ENCODE measurements at regions not wholly inside any gene's neighbourhood (a gene's known extent, or its start where the extent isn't known, plus 50 kb on each side); places are given as distances from the start of the nearest gene placed in this dataset.

DNA sequence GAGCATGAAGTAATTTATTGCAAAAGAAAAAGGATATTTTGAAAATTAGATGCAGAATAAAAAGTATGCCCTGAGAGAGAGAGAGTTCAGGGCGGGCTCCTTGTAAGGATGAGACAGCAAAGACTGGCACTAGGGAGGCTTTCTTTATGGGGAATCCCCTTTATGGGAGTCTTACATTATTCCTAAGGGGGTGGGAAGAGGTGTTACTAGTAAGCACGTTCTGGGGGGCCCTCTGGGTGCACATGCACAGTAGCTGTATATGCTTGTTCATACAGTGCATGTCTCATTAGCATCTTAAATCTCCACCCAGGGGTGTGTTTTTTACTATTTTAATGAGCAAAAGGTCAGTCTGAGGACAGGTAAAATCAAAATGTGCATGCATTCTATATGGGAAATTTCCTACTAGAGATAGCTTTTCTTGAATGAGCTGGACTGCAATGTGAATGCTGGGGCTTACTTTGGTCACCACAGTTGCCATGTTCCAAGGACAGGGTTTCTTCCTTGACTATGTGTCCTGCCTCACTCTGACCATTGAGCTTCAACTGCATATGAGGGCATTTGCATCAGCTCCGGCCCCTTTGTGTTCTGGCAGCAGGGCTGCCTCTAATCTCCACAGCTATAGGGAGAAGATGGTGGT is 614.1 kb downstream of the NUF2 start:
- POLR2A ChIA-PET = no interaction called here
- no peak overlapping the region for H2AFZ ChIP-seq (ENCODE audit: low read length)
- CTCF ChIA-PET (ENCODE audit: unreplicated experiment) = no interaction called here
- no peak for DNase-seq (ENCODE audit: low spot score)
- no peaks in the 10 kb centered on the region for H3K4me1 ChIP-seq (ENCODE audit: insufficient read depth, low read length, poor library complexity, severe bottlenecking)
- no peaks in the 10 kb centered on the region for H3K9me3 ChIP-seq (ENCODE audit: low read length)
- no peaks in the 10 kb centered on the region for H3K36me3 ChIP-seq (ENCODE audit: insufficient read depth, low read length)
- BruUV-seq (replicated peaks) = no TSS peak
- no peak overlapping the region for H3K4me2 ChIP-seq (ENCODE audit: low read length)
- H3K4me3 ChIP-seq (ENCODE audit: low read depth, low read length, poor library complexity, severe bottlenecking) = no peak overlapping the region
- H3K79me2 ChIP-seq (ENCODE audit: insufficient read depth, low read depth, low read length) = no peaks in the 10 kb centered on the region
- H4K20me1 ChIP-seq (ENCODE audit: insufficient read depth, low read length) = no peaks in the 10 kb centered on the region
- H3K9me2 ChIP-seq (ENCODE audit: insufficient read depth, low read length) = no peaks in the 10 kb centered on the region
- no peak overlapping the region for H3K27ac ChIP-seq (ENCODE audit: low read depth, low read length, poor library complexity, severe bottlenecking)
- TF ChIP-seq, protein P1, sequence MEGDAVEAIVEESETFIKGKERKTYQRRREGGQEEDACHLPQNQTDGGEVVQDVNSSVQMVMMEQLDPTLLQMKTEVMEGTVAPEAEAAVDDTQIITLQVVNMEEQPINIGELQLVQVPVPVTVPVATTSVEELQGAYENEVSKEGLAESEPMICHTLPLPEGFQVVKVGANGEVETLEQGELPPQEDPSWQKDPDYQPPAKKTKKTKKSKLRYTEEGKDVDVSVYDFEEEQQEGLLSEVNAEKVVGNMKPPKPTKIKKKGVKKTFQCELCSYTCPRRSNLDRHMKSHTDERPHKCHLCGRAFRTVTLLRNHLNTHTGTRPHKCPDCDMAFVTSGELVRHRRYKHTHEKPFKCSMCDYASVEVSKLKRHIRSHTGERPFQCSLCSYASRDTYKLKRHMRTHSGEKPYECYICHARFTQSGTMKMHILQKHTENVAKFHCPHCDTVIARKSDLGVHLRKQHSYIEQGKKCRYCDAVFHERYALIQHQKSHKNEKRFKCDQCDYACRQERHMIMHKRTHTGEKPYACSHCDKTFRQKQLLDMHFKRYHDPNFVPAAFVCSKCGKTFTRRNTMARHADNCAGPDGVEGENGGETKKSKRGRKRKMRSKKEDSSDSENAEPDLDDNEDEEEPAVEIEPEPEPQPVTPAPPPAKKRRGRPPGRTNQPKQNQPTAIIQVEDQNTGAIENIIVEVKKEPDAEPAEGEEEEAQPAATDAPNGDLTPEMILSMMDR (conservative IDR thresholded peaks at IDR 0.05; ENCODE audit: low read length) = no peak
- TF ChIP-seq EZH2phosphoT487 (IDR thresholded peaks at IDR 0.05; ENCODE audit: borderline replicate concordance, low read depth, low read length) = no peak
- intact Hi-C loops (cut with micrococcal nuclease; ENCODE audit: unreplicated experiment) = no loop called here

DNA sequence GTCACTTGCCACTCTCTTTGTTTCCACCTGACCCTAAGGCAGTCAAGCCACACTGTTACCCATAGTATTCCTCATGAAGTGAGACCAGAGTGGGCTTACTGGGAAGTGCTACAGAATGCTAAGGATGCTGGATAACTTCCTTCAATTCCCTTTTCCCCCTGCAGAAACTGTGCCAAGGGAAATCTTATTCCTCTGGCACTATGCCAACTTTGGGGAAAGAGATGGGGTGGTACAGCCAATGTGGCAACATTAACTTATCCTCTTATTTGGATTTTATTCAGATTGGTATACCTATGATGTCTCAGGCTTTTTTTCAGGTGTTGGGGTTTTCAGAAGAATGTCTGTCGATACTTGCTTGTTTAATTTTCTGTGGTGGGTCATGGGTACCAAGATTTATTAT is 599.4 kb upstream of the PBX1 start:
- no peak overlapping the region for H3K4me3 ChIP-seq (ENCODE audit: low read depth, low read length, poor library complexity, severe bottlenecking)
- H3K79me2 ChIP-seq (ENCODE audit: insufficient read depth, low read depth, low read length) = no peaks in the 10 kb centered on the region
- ChIA-PET CTCF (ENCODE audit: unreplicated experiment) (no interaction called here), POLR2A (no interaction called here)
- no peaks in the 10 kb centered on the region for H3K9me3 ChIP-seq (ENCODE audit: low read length)
- TF ChIP-seq, protein P1 (conservative IDR thresholded peaks at IDR 0.05; ENCODE audit: low read length) = no peak
- TF ChIP-seq EZH2phosphoT487 (IDR thresholded peaks at IDR 0.05; ENCODE audit: borderline replicate concordance, low read depth, low read length) = no peak
- H2AFZ ChIP-seq (ENCODE audit: low read length) = no peak overlapping the region
- no peak overlapping the region for H3K27ac ChIP-seq (ENCODE audit: low read depth, low read length, poor library complexity, severe bottlenecking)
- no TSS peak for BruUV-seq (replicated peaks)
- no peaks in the 10 kb centered on the region for H3K4me1 ChIP-seq (ENCODE audit: insufficient read depth, low read length, poor library complexity, severe bottlenecking)
- H4K20me1 ChIP-seq (ENCODE audit: insufficient read depth, low read length) = no peaks in the 10 kb centered on the region
- no peaks in the 10 kb centered on the region for H3K9me2 ChIP-seq (ENCODE audit: insufficient read depth, low read length)
- no peaks in the 10 kb centered on the region for H3K36me3 ChIP-seq (ENCODE audit: insufficient read depth, low read length)
- DNase-seq (ENCODE audit: low spot score) = no peak
- intact Hi-C loops (cut with micrococcal nuclease; ENCODE audit: unreplicated experiment) = no loop called here
- no peak overlapping the region for H3K4me2 ChIP-seq (ENCODE audit: low read length)

DNA sequence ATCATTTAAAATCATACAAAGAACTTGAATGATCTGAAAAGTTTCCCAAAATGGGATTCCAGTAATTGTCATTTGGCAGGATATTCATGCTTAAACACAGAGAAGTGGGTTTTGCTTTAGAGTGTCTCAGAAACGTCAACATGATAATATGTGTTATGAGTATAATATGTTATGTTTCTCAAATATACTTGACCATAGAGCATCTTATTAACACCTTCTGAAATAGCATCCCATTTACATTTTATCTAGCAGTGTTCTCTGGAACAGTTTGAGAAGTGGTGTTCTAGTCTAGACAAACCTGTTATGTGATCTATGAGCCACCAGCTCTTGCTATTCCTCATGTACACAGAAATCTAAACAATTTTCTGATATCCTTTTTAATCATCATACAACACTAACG is 588.8 kb upstream of the PBX1 start:
- Histone ChIP-seq H4K20me1 (ENCODE audit: insufficient read depth, low read length) (no peaks in the 10 kb centered on the region), H3K36me3 (ENCODE audit: insufficient read depth, low read length) (no peaks in the 10 kb centered on the region), H3K79me2 (ENCODE audit: insufficient read depth, low read depth, low read length) (no peaks in the 10 kb centered on the region), H3K9me2 (ENCODE audit: insufficient read depth, low read length) (no peaks in the 10 kb centered on the region), H3K4me3 (ENCODE audit: low read depth, low read length, poor library complexity, severe bottlenecking) (no peak overlapping the region), H3K4me1 (ENCODE audit: insufficient read depth, low read length, poor library complexity, severe bottlenecking) (no peaks in the 10 kb centered on the region), H2AFZ (ENCODE audit: low read length) (no peak overlapping the region), H3K4me2 (ENCODE audit: low read length) (no peak overlapping the region), H3K9me3 (ENCODE audit: low read length) (no peaks in the 10 kb centered on the region), H3K27ac (ENCODE audit: low read depth, low read length, poor library complexity, severe bottlenecking) (no peak overlapping the region)
- BruUV-seq (replicated peaks) = no TSS peak
- POLR2A ChIA-PET = no interaction called here
- intact Hi-C loops (cut with micrococcal nuclease; ENCODE audit: unreplicated experiment) = no loop called here
- no peak for TF ChIP-seq EZH2phosphoT487 (IDR thresholded peaks at IDR 0.05; ENCODE audit: borderline replicate concordance, low read depth, low read length)
- TF ChIP-seq, protein P1 (conservative IDR thresholded peaks at IDR 0.05; ENCODE audit: low read length) = no peak
- no peak for DNase-seq (ENCODE audit: low spot score)
- CTCF ChIA-PET (ENCODE audit: unreplicated experiment) = no interaction called here
